ENCODE measurements at regions not wholly inside any gene's neighbourhood (a gene's known extent, or its start where the extent isn't known, plus 50 kb on each side); places are given as distances from the start of the nearest gene placed in this dataset.

DNA sequence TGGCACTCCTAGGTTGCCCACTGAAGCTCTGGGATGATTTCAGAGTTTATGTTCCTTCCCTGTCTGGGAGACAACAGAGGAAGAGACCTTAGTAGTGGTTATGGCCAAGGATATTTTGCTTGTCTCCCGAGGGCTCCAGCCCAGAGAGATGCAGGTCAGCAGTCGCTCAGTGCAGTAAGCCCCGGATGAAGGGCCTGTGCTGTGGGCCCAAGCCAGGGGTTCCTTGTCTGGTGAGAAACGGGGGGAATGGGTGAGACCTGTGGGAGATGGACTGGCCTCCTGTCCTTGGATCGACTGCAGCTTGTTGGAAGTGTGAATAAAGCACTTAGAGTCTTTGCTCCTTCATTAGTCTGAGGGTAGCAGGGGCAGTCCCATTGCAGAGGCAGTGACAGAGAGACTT lies 260.7 kb upstream of the RIOK2 start:
- Histone ChIP-seq H3K27me3 (ENCODE audit: control insufficient read depth, insufficient read depth, low read length) (no peaks in the 10 kb centered on the region), H3K4me2 (ENCODE audit: low read length) (no peak overlapping the region), H3K4me1 (ENCODE audit: control insufficient read depth, insufficient read depth, low read length) (no peaks in the 10 kb centered on the region), H3K9ac (ENCODE audit: low read depth, low read length) (no peak overlapping the region), H3K9me3 (replicated peaks; ENCODE audit: low read length) (no peaks in the 10 kb centered on the region), H3K36me3 (ENCODE audit: insufficient read depth, low read length) (no peaks in the 10 kb centered on the region), H3K4me3 (ENCODE audit: low read length) (no peak overlapping the region)

DNA sequence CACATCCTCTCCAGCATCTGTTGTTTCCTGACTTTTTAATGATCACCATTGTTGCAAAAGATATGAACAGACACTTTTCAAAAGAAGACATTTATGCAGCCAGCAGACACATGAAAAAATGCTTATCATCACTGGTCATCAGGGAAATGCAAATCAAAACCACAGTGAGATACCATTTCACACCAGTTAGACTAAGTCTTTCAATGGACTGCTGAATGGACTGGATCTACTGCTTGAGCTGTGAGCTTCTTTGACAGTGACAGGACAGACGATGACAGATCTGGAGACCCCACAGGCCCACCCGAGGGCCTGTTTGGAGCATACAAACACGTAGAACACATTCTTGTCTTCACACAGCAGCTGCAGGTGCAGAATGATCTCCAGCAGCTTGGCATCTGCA lies 266.1 kb upstream of the RIOK2 start:
- Histone ChIP-seq H3K4me2 (ENCODE audit: low read length) (no peak overlapping the region), H3K9ac (ENCODE audit: low read depth, low read length) (no peak overlapping the region), H3K36me3 (ENCODE audit: insufficient read depth, low read length) (no peaks in the 10 kb centered on the region), H3K4me1 (ENCODE audit: control insufficient read depth, insufficient read depth, low read length) (no peaks in the 10 kb centered on the region), H3K4me3 (ENCODE audit: low read length) (no peak overlapping the region), H3K27me3 (ENCODE audit: control insufficient read depth, insufficient read depth, low read length) (no peaks in the 10 kb centered on the region), H3K9me3 (replicated peaks; ENCODE audit: low read length) (no peaks in the 10 kb centered on the region)

DNA sequence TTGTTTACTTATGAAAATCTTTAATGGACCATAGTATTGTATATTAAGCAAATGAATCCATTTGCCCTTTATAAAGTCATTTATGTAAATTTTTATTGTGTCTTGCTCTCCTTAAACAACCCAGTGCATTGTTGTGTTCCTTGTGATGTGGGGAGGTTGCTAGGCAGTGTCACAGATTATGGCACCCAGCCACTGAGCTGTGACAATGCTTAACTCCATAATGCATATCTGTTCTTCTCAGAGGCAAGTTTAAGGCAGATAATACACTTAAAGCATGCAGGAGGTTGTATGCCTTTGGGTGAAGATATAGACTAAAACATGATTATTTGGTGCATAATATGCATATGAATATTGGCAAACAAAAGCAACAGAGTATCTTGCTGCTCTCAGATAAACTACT lies 269.6 kb upstream of the RIOK2 start:
- no peaks in the 10 kb centered on the region for H3K4me1 ChIP-seq (ENCODE audit: control insufficient read depth, insufficient read depth, low read length)
- H3K4me2 ChIP-seq (ENCODE audit: low read length), result no peak overlapping the region
- H3K4me3 ChIP-seq (ENCODE audit: low read length), result no peak overlapping the region
- H3K27me3 ChIP-seq (ENCODE audit: control insufficient read depth, insufficient read depth, low read length), result no peaks in the 10 kb centered on the region
- H3K9ac ChIP-seq (ENCODE audit: low read depth, low read length), result no peak overlapping the region
- no peaks in the 10 kb centered on the region for H3K36me3 ChIP-seq (ENCODE audit: insufficient read depth, low read length)
- H3K9me3 ChIP-seq (replicated peaks; ENCODE audit: low read length), result no peaks in the 10 kb centered on the region

DNA sequence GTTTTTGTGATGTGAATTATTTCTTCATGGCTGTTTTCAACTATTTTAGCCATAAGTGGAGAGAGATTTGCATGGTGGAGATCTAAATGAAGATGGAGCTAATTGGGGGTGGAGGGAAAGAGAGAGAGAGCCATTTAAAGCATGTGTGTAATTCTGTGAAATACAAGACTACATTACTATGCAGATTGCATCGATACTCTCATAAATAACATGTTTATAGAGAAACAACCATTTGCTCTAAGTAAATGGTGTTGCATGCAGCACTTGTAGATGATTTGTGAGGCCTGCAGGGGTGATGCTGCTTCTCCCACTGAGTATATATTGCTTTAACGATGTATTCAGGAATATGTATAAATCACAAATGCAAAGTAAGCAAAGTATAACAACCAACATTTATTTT lies 270.2 kb upstream of the RIOK2 start:
- no peaks in the 10 kb centered on the region for H3K36me3 ChIP-seq (ENCODE audit: insufficient read depth, low read length)
- H3K27me3 ChIP-seq (ENCODE audit: control insufficient read depth, insufficient read depth, low read length), result no peaks in the 10 kb centered on the region
- no peaks in the 10 kb centered on the region for H3K9me3 ChIP-seq (replicated peaks; ENCODE audit: low read length)
- no peak overlapping the region for H3K9ac ChIP-seq (ENCODE audit: low read depth, low read length)
- H3K4me3 ChIP-seq (ENCODE audit: low read length), result no peak overlapping the region
- no peaks in the 10 kb centered on the region for H3K4me1 ChIP-seq (ENCODE audit: control insufficient read depth, insufficient read depth, low read length)
- H3K4me2 ChIP-seq (ENCODE audit: low read length), result no peak overlapping the region

DNA sequence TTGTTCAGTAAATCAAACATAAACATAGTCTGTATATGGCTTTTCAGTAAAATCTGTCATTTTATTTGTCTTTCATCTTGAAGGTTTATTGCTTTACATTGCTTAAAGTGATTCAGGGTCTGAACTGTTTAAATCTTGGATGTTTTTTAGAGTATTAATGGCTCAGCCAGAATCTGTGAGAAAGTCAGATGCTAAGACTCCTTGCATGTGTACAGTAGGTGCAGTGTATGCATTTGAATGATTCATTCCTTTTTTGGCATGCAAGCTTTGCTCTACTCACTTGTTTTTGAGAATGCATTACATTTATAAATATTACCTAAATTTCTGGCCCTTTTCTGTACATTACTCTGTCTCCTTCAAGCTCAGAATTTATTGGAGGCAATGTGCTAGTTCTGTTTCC lies 271.0 kb upstream of the RIOK2 start:
- Histone ChIP-seq H3K4me3 (ENCODE audit: low read length) (no peak overlapping the region), H3K4me2 (ENCODE audit: low read length) (no peak overlapping the region), H3K36me3 (ENCODE audit: insufficient read depth, low read length) (no peaks in the 10 kb centered on the region), H3K27me3 (ENCODE audit: control insufficient read depth, insufficient read depth, low read length) (no peaks in the 10 kb centered on the region), H3K4me1 (ENCODE audit: control insufficient read depth, insufficient read depth, low read length) (no peaks in the 10 kb centered on the region), H3K9me3 (replicated peaks; ENCODE audit: low read length) (no peaks in the 10 kb centered on the region), H3K9ac (ENCODE audit: low read depth, low read length) (no peak overlapping the region)

DNA sequence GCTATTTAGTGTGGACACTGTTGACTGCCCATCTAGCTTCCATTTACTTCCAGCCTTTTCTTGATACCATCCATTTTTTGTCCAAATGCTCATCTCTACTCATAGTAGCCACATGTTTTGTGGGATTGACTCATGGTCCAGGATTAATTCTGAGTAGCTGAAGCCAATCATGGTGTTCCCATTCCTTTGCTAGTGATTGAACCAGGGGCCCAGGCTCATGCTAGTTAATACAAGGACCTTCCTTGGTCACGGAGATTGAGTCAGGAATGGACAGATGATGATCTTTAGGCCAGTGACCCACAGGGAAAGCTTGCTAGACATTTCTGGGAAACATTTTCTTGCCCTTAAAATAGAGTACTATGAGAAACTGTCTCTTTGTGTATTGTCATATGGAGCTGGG lies 272.9 kb upstream of the RIOK2 start:
- Histone ChIP-seq H3K4me3 (ENCODE audit: low read length) (no peak overlapping the region), H3K4me2 (ENCODE audit: low read length) (no peak overlapping the region)

DNA sequence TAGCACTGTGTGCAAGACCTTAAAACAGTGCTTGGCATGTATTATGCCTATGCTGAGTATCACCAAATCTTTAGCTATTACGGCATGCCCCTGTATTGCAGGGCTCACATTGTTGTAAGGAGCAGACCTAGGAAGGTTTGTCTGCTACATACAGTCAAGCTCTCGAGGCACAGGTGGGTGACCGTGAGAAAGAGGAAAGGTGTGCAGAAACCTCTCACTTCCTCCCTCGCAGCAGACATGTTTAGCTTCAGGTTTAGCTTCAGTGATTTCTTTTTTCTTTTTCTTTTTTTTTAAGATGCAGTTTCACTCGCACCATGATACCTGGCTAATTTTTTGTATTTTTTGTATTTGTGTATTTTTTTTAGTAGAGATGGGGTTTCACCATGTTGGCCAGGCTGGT lies 275.8 kb upstream of the RIOK2 start:
- Histone ChIP-seq H3K9me3 (replicated peaks; ENCODE audit: low read length) (no peaks in the 10 kb centered on the region), H3K4me1 (ENCODE audit: control insufficient read depth, insufficient read depth, low read length) (no peaks in the 10 kb centered on the region), H3K27me3 (ENCODE audit: control insufficient read depth, insufficient read depth, low read length) (no peaks in the 10 kb centered on the region), H3K4me2 (ENCODE audit: low read length) (no peak overlapping the region), H3K9ac (ENCODE audit: low read depth, low read length) (no peak overlapping the region), H3K4me3 (ENCODE audit: low read length) (no peak overlapping the region), H3K36me3 (ENCODE audit: insufficient read depth, low read length) (no peaks in the 10 kb centered on the region)

More for the DNA sequence above, 272.9 kb upstream of the RIOK2 start:
- H3K4me1 ChIP-seq (ENCODE audit: control insufficient read depth, insufficient read depth, low read length), result no peaks in the 10 kb centered on the region
- H3K36me3 ChIP-seq (ENCODE audit: insufficient read depth, low read length), result no peaks in the 10 kb centered on the region
- no peaks in the 10 kb centered on the region for H3K27me3 ChIP-seq (ENCODE audit: control insufficient read depth, insufficient read depth, low read length)
- H3K9ac ChIP-seq (ENCODE audit: low read depth, low read length), result no peak overlapping the region
- no peaks in the 10 kb centered on the region for H3K9me3 ChIP-seq (replicated peaks; ENCODE audit: low read length)

DNA sequence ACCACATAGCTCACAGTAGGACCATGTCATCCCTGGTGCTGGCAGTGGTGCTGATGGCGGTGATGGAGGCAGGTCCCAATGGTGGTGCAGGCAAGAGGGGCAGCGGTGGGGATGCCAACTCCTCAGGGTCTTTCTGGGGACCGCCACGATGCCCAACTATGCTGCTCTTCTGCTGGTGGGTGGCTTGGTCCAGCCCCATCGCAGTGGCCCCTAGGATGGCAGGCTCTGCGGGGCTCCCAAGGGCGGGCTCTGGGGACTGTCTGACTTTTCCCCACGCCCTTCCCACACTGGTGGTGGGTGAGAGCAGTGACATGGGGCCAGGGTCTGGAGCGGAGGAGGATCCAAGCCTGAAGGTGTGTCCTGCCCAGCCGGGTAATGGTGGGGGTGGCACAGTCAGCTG lies 288.9 kb upstream of the RIOK2 start:
- Histone ChIP-seq H3K4me3 (ENCODE audit: low read length) (no peak overlapping the region), H3K9ac (ENCODE audit: low read depth, low read length) (no peak overlapping the region), H3K4me2 (ENCODE audit: low read length) (no peak overlapping the region), H3K9me3 (replicated peaks; ENCODE audit: low read length) (peaks cover 7% of the 10 kb centered on the region), H3K27me3 (ENCODE audit: control insufficient read depth, insufficient read depth, low read length) (no peaks in the 10 kb centered on the region), H3K4me1 (ENCODE audit: control insufficient read depth, insufficient read depth, low read length) (no peaks in the 10 kb centered on the region), H3K36me3 (ENCODE audit: insufficient read depth, low read length) (no peaks in the 10 kb centered on the region)

DNA sequence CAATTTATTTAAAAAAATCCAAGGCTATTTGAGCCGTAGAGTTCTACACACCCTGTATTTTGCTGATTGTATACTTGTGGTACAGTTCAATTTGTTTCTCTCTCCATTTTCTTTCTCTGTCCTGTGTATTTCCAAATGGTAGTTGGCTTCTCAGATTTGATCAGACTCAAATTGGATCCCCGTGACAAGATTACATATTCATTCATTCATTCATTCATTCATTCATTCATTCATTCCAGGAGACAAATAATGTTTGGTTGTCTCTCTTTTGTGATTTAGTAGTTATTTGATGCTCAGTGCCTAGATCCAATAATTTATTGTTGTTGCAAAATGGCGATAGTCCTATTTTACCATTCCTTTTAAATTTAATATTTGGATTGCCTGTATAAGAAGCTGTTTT lies 292.8 kb upstream of the RIOK2 start:
- H3K4me1 ChIP-seq (ENCODE audit: control insufficient read depth, insufficient read depth, low read length), result no peaks in the 10 kb centered on the region
- no peaks in the 10 kb centered on the region for H3K36me3 ChIP-seq (ENCODE audit: insufficient read depth, low read length)
- H3K9me3 ChIP-seq (replicated peaks; ENCODE audit: low read length), result peaks cover 2% of the 10 kb centered on the region
- H3K4me2 ChIP-seq (ENCODE audit: low read length), result no peak overlapping the region
- no peaks in the 10 kb centered on the region for H3K27me3 ChIP-seq (ENCODE audit: control insufficient read depth, insufficient read depth, low read length)
- H3K4me3 ChIP-seq (ENCODE audit: low read length), result no peak overlapping the region
- no peak overlapping the region for H3K9ac ChIP-seq (ENCODE audit: low read depth, low read length)

DNA sequence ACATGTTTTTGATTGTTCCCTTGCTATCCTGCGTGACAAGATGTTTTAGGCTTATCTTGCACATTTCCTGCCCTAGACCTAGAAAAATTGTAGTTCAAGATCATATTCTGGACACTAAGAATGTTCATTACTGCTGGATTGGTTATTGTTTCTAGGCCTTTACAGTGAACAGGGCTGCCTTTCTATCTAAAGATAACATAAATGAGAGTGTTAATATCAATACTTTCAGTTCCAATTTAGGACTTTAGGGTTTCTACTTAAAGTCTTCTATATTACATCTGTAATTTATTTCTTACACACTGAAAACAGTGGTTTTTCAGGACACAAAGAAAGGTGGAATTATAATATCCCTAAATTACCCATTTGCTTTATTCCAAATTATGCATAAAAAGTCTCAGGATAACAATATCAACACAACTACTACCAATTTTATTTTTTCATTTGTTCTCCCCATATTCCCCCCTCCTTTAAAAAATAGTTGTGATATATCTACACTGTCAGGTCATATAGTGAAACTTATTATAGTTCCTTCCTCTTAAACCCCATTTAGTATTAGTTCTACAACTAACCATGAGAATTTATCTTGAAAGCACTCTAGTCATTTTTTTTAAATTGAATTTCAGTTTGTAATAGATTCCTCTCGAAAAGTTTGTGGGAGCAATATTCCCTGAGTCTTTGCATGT lies 293.9 kb upstream of the RIOK2 start:
- Histone ChIP-seq H3K9ac (ENCODE audit: low read depth, low read length) (no peak overlapping the region), H3K4me3 (ENCODE audit: low read length) (no peak overlapping the region), H3K9me3 (replicated peaks; ENCODE audit: low read length) (no peaks in the 10 kb centered on the region), H3K36me3 (ENCODE audit: insufficient read depth, low read length) (no peaks in the 10 kb centered on the region), H3K4me2 (ENCODE audit: low read length) (no peak overlapping the region), H3K4me1 (ENCODE audit: control insufficient read depth, insufficient read depth, low read length) (no peaks in the 10 kb centered on the region), H3K27me3 (ENCODE audit: control insufficient read depth, insufficient read depth, low read length) (no peaks in the 10 kb centered on the region)

DNA sequence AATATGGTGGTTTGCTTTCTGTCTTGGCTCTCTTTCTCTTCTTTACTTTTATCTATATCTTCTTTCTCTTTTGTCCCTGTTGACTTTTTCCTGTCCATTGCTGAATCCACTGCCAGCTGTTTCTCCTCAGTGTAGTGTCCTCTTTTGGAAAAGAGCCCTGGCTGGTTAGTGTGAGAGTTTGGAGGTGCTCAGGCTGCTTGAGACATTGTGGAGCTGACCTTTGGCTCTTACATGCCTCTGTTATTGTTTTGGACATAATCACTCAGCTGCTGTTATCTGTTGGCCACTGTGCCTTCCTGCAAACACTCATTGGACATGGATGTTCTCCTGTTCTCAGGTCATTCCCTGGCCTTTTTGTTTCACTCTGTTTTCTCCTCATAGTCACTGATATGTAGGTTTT lies 295.4 kb upstream of the RIOK2 start:
- H3K4me2 ChIP-seq (ENCODE audit: low read length), result no peak overlapping the region
- no peaks in the 10 kb centered on the region for H3K27me3 ChIP-seq (ENCODE audit: control insufficient read depth, insufficient read depth, low read length)
- H3K4me1 ChIP-seq (ENCODE audit: control insufficient read depth, insufficient read depth, low read length), result no peaks in the 10 kb centered on the region
- H3K9me3 ChIP-seq (replicated peaks; ENCODE audit: low read length), result no peaks in the 10 kb centered on the region
- H3K9ac ChIP-seq (ENCODE audit: low read depth, low read length), result no peak overlapping the region
- H3K36me3 ChIP-seq (ENCODE audit: insufficient read depth, low read length), result no peaks in the 10 kb centered on the region
- no peak overlapping the region for H3K4me3 ChIP-seq (ENCODE audit: low read length)

DNA sequence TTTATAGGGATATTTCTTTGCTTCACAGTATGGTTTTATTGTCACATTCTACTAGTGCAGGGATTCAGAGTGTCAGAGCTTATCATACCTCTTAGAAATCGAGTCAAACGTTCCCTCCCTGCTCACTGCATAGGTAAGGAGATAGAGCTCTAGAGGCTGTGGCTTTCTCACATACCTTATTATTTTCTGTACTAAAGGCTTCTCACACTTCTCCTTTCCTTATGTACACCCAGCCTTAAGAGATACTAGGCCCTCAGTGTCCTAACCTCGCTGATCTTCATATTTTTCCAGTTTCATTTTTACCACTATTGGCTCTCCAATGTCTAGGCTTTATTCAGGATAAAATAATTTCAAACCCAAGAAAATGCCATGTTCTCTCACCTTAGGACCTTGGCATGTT lies 297.3 kb upstream of the RIOK2 start:
- H3K27me3 ChIP-seq (ENCODE audit: control insufficient read depth, insufficient read depth, low read length), result no peaks in the 10 kb centered on the region
- no peaks in the 10 kb centered on the region for H3K36me3 ChIP-seq (ENCODE audit: insufficient read depth, low read length)
- H3K4me1 ChIP-seq (ENCODE audit: control insufficient read depth, insufficient read depth, low read length), result no peaks in the 10 kb centered on the region
- H3K4me3 ChIP-seq (ENCODE audit: low read length), result no peak overlapping the region
- no peak overlapping the region for H3K9ac ChIP-seq (ENCODE audit: low read depth, low read length)
- H3K9me3 ChIP-seq (replicated peaks; ENCODE audit: low read length), result no peaks in the 10 kb centered on the region
- no peak overlapping the region for H3K4me2 ChIP-seq (ENCODE audit: low read length)
